Neuron (in vitro differentiated cells): ENCODE measurements at regions not wholly inside any gene's neighbourhood (a gene's known extent, or its start where the extent isn't known, plus 50 kb on each side); places are given as distances from the start of the nearest gene placed in this dataset.

Experiments
- H2AFZ ChIP-seq: one replicate; pipeline ENCODE4 v1.6.1; 2013; ENCODE audit warnings: low read depth, mild to moderate bottlenecking, inconsistent platforms, low read length, moderate library complexity
- H3K27me3 ChIP-seq: one replicate; pipeline ENCODE4 v1.6.1; 2013; ENCODE audit warnings: low read length; ENCODE audit not compliant: insufficient read depth
- H3K36me3 ChIP-seq: one replicate; pipeline ENCODE4 v1.6.1; 2013; ENCODE audit warnings: low read length; ENCODE audit not compliant: insufficient read depth
- H3K4me1 ChIP-seq: one replicate; pipeline ENCODE4 v1.6.1; 2013; ENCODE audit warnings: low read length; ENCODE audit not compliant: insufficient read depth
- H3K4me3 ChIP-seq: 2 replicates; pipeline ENCODE4 v1.5.1; 2013; ENCODE audit warnings: mild to moderate bottlenecking, low read length, moderate library complexity
- H3K9me3 ChIP-seq: one replicate; pipeline ENCODE4 v1.6.1; 2013; ENCODE audit warnings: low read length

- Histone ChIP-seq H3K9me3 (no peaks in the 10 kb centered on the region), H3K4me1 (no peaks in the 10 kb centered on the region), H3K4me3 (no peak overlapping the region), H3K27me3 (peaks cover 2% of the 10 kb centered on the region), H3K36me3 (no peaks in the 10 kb centered on the region), H2AFZ (no peak overlapping the region)
Measured at GRCh38 chr1:13930151-13930550, 230.2 kb downstream of the PRDM2 start.

DNA sequence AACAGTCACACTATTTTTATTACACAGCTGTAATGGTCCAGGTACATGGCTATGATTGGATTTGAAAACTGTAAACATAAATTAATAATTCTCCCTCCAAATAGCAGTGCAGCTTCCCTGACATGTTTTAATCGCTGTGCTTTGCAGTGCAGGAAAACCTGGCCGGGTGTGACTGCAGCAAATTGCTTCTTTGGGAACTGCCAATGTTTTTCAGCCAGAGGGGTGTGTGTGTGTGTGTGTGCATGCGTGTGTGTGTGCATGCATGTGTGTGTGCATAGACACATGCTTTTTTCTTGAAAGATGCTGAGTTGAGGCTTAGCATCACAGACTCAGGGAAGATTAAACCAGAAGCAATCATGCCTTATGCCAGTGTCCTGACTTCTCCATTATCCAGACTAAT lies 231.2 kb downstream of the PRDM2 start:
- Histone ChIP-seq H3K36me3 (no peaks in the 10 kb centered on the region), H2AFZ (no peak overlapping the region)

GRCh38 chr1:13935336-13935735 lies 235.3 kb downstream of the PRDM2 start:
- no peak overlapping the region for H3K4me3 ChIP-seq
- H3K9me3 ChIP-seq, result no peaks in the 10 kb centered on the region
- no peak overlapping the region for H2AFZ ChIP-seq
- H3K27me3 ChIP-seq, result peaks cover 2% of the 10 kb centered on the region
- H3K36me3 ChIP-seq, result no peaks in the 10 kb centered on the region
- no peaks in the 10 kb centered on the region for H3K4me1 ChIP-seq

More for the DNA sequence above, 231.2 kb downstream of the PRDM2 start:
- no peaks in the 10 kb centered on the region for H3K9me3 ChIP-seq
- peaks cover 2% of the 10 kb centered on the region for H3K27me3 ChIP-seq
- no peaks in the 10 kb centered on the region for H3K4me1 ChIP-seq
- no peak overlapping the region for H3K4me3 ChIP-seq

DNA sequence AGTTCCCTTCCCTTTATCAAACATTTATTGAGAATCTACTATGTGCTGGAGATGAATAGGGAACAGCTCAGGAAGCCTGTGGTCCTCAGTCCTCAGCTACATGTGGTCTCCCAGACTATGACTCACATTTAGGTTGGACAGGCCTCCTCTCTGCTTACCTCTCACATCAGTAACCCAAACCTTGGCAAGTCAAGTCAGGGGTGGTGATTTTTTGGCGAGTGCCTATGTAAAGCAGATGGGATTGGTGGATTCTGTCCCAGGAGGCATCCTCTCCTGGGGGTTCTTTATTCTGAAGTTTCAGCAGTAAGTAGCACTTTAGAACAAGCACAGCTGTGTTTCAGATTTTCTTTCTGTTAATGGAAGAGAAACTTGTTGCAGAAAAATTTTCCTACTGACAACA lies 241.3 kb downstream of the PRDM2 start:
- H3K36me3 ChIP-seq, result no peaks in the 10 kb centered on the region
- no peaks in the 10 kb centered on the region for H3K4me1 ChIP-seq
- H3K9me3 ChIP-seq, result no peaks in the 10 kb centered on the region
- H2AFZ ChIP-seq, result no peak overlapping the region
- no peak overlapping the region for H3K4me3 ChIP-seq
- peaks cover 2% of the 10 kb centered on the region for H3K27me3 ChIP-seq

DNA sequence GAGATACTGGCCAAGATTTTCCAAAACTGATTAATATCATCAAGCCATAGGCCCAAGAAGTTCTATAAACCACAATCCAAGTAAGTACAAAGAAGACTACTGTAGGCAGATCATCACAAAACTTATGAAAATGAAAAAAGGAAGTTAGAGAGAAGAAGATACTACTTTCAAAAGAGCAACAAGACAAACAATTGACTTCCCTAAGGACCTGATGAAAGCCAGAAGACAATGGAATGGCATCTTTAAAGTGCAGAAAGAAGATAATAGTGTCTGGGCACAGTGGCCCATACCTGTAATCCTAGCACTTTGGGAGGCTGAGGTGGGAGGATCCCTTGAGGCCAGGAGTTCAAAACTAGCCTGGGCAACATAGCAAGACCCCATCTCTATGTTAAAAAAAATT lies 243.1 kb downstream of the PRDM2 start:
- H3K4me1 ChIP-seq, result no peaks in the 10 kb centered on the region
- no peaks in the 10 kb centered on the region for H3K9me3 ChIP-seq
- no peak overlapping the region for H2AFZ ChIP-seq
- H3K4me3 ChIP-seq, result no peak overlapping the region
- peaks cover 2% of the 10 kb centered on the region for H3K27me3 ChIP-seq
- no peaks in the 10 kb centered on the region for H3K36me3 ChIP-seq

GRCh38 chr1:13945856-13946255 lies 245.9 kb downstream of the PRDM2 start:
- no peak overlapping the region for H3K4me3 ChIP-seq
- H3K27me3 ChIP-seq, result no peaks in the 10 kb centered on the region
- H2AFZ ChIP-seq, result no peak overlapping the region
- no peaks in the 10 kb centered on the region for H3K36me3 ChIP-seq
- H3K9me3 ChIP-seq, result no peaks in the 10 kb centered on the region
- no peaks in the 10 kb centered on the region for H3K4me1 ChIP-seq

DNA sequence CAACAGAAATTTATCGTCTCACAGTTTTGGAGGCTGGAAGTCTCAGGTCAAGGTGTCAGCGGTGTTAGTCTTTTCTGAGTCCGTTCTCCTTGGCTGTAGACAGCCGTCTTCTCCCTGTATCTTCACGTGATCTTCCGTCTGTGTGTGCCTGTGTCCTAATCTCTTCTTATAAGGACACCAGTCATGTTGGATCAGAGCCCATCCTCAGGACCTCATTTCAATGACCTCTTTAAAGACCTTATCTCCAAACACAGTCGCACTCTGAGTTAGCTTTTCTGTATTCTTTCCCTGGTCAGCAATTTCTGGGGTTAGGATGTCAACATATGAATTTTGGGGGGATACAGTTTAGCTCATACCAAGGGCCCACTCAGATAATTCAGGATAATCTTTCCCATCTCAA lies 247.7 kb downstream of the PRDM2 start:
- Histone ChIP-seq H3K27me3 (no peaks in the 10 kb centered on the region), H3K36me3 (no peaks in the 10 kb centered on the region), H3K9me3 (no peaks in the 10 kb centered on the region), H3K4me3 (no peak overlapping the region), H3K4me1 (no peaks in the 10 kb centered on the region), H2AFZ (no peak overlapping the region)

- Histone ChIP-seq H3K9me3 (no peaks in the 10 kb centered on the region), H2AFZ (no peak overlapping the region), H3K36me3 (no peaks in the 10 kb centered on the region), H3K4me1 (no peaks in the 10 kb centered on the region), H3K27me3 (no peaks in the 10 kb centered on the region), H3K4me3 (no peak overlapping the region)
Measured at GRCh38 chr1:13948396-13948795, 248.4 kb downstream of the PRDM2 start.

DNA sequence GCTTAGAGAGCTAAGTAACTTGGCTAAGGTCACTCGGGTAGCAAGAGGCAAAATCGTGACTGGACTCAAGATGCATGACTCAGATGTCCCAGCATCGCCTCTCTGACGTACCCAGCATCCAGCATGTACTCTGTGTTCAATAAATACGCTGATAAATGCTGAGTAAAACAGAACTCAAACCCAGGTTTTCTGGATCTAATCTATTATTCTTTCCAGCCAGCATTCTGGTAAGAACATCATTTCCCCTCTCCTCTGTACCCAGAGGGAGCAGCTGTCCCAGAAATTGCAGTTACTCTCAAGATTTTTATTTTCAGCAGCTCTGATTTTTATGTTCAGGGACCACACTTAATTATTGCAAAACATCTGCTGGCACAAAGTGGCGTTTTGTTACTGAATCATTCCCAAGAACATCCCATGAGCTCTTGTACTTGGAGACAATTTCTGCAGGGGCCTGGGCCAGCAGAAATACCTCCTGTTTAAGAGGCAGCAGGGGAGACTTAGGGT lies 249.0 kb downstream of the PRDM2 start:
- no peak overlapping the region for H2AFZ ChIP-seq
- H3K9me3 ChIP-seq, result no peaks in the 10 kb centered on the region
- H3K36me3 ChIP-seq, result no peaks in the 10 kb centered on the region
- H3K4me1 ChIP-seq, result no peaks in the 10 kb centered on the region
- H3K4me3 ChIP-seq, result no peak overlapping the region
- no peaks in the 10 kb centered on the region for H3K27me3 ChIP-seq

GRCh38 chr1:13949546-13949945 lies 249.6 kb downstream of the PRDM2 start:
- no peaks in the 10 kb centered on the region for H3K9me3 ChIP-seq
- no peaks in the 10 kb centered on the region for H3K27me3 ChIP-seq
- no peaks in the 10 kb centered on the region for H3K4me1 ChIP-seq
- no peaks in the 10 kb centered on the region for H3K36me3 ChIP-seq
- H3K4me3 ChIP-seq, result no peak overlapping the region
- H2AFZ ChIP-seq, result no peak overlapping the region

DNA sequence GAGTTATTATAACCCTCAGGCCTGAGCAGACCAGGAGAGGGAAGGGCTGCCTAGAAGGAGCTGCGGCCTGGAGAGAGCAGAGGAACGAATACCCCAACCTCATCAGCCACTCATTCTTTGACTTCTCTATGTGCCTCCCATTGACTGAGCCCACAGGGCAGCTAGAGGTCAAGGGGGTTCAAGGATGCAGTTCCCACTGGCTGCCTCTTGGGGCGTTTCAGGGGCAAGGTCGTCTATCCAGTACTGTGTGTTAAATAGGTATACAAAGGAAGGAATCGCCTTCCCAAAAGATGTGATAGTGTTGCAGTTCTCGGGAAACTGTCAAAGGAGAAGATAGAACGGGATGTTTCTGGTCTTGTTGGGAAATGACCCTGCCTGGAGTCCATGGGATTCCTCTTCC lies 250.6 kb downstream of the PRDM2 start:
- Histone ChIP-seq H2AFZ (no peak overlapping the region), H3K4me1 (no peaks in the 10 kb centered on the region), H3K27me3 (no peaks in the 10 kb centered on the region), H3K9me3 (no peaks in the 10 kb centered on the region), H3K36me3 (no peaks in the 10 kb centered on the region), H3K4me3 (no peak overlapping the region)

DNA sequence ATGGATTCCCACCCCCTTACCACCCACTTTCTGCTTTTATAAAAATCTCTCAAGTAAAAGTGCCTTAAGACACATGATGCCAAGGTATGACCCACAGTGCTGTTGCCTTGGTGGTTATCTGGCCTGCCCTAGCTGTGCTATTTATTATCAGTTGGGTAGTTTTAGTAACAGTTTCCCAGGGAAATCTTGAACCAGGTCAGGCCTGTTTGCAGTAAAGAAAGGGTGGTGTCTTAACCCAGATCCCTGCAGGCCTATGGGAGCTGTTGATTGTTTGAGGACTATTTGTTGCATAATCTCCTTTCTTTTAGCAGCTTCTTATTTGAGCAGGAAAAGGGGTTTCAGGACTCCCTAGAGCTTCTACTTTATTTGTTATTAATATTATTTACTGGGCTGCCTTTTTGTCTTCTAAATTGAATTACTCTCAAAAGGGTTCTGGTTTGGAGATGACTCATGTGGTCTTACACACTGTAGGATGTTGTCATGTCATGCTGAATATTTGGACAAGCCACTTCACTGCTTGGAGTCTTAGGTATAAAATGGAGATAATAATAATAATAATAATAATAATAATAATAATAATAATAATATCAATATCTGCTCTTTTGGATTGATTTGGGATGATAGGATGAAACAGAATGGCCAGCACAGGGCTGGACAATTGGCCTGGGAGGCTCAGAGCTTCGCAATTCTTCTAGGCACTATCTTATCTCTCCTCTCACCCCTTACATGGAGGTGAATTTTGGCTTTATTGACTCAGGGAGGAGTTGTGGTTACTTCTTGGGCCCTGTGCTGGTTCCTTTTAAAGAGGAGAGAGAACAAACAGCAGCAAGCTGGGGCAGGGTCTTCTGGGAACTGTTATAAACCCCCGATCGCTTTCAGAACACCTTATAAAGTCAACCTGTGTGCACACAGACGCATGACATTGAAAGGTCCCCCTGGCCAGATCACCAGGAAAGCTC lies 252.1 kb downstream of the PRDM2 start:
- Histone ChIP-seq H3K4me3 (no peak overlapping the region), H2AFZ (no peak overlapping the region), H3K4me1 (no peaks in the 10 kb centered on the region), H3K36me3 (no peaks in the 10 kb centered on the region), H3K27me3 (no peaks in the 10 kb centered on the region), H3K9me3 (no peaks in the 10 kb centered on the region)

- Histone ChIP-seq H3K36me3 (no peaks in the 10 kb centered on the region), H3K9me3 (no peaks in the 10 kb centered on the region), H2AFZ (no peak overlapping the region), H3K4me3 (no peak overlapping the region), H3K27me3 (no peaks in the 10 kb centered on the region), H3K4me1 (no peaks in the 10 kb centered on the region)
Measured at GRCh38 chr1:13952985-13953384, 253.0 kb downstream of the PRDM2 start.
